Esophagus squamous epithelium (tissue), 5 donors: ENCODE measurements at regions not wholly inside any gene's neighbourhood (a gene's known extent, or its start where the extent isn't known, plus 50 kb on each side); places are given as distances from the start of the nearest gene placed in this dataset.

ENCODE experiments used
- DNase-seq: peaks from one replicate; lab custom pipeline; 2025; lab: John Stamatoyannopoulos, UW
- H3K27ac ChIP-seq, 4 donors: fragments of 200-600 bp; sonication (generic); one replicate each; pipeline ENCODE4 v1.5.1; 2016 to 2019; ENCODE audit warnings: mild to moderate bottlenecking in 1 of 4
- H3K27me3 ChIP-seq, 4 donors: fragments of 200-600 bp; sonication (generic); 1 replicate in 3 of 4; 2 replicates in 1 of 4; pipeline versions ENCODE4 v1.5.1 to v1.6.0; 2017 to 2021; ENCODE audit warnings: antibody characterized with exemption in 1 of 4
- H3K36me3 ChIP-seq, 3 donors: fragments of 200-600 bp; sonication (generic); one replicate each; pipeline ENCODE4 v1.5.1; 2016 to 2019
- H3K4me1 ChIP-seq, 3 donors: fragments of 200-600 bp; sonication (generic); one replicate each; pipeline ENCODE4 v1.5.1; 2017 to 2019
- H3K4me3 ChIP-seq, 4 donors: fragments of 200-600 bp; sonication (generic); 1 replicate in 3 of 4; 2 replicates in 1 of 4; pipeline ENCODE4 v1.5.1; 2016 to 2019; ENCODE audit warnings: mild to moderate bottlenecking in 2 of 4, moderate library complexity in 1 of 4
- H3K9me3 ChIP-seq, 3 donors: fragments of 200-600 bp; sonication (generic); one replicate each; pipeline ENCODE4 v1.5.1; 2016 to 2019
- CTCF ChIP-seq, 6 experiments: fragments of 450-650 bp in 4 of 6; fragments of 200-600 bp in 2 of 6; sonication (generic) in 2 of 6; IDR thresholded peaks; one replicate each; pipeline ENCODE4 v1.5.1; 2016 to 2019; ENCODE audit warnings: antibody characterized with exemption in 6 of 6, mild to moderate bottlenecking in 4 of 6, moderate library complexity in 4 of 6
- POLR2A ChIP-seq, 4 donors: fragments of 450-650 bp; IDR thresholded peaks; one replicate each; pipeline ENCODE4 v1.6.1; 2017; ENCODE audit warnings: antibody characterized with exemption in 4 of 4, mild to moderate bottlenecking in 4 of 4, moderate library complexity in 3 of 4
- WGBS, 2 donors: methylation state at CpG; one replicate each; pipeline ENCODE4 v1.1.5; 2018; 5-methylcytosine and 5-hydroxymethylcytosine counted together
- intact Hi-C: fragments of 100-400 bp; cut with DNase I; formaldehyde crosslinking; loops from one replicate; pipeline ENCODE4 v1.15.0; 2022
- donor health status: DM: yes; HTN: yes; CAD: no.

DNA sequence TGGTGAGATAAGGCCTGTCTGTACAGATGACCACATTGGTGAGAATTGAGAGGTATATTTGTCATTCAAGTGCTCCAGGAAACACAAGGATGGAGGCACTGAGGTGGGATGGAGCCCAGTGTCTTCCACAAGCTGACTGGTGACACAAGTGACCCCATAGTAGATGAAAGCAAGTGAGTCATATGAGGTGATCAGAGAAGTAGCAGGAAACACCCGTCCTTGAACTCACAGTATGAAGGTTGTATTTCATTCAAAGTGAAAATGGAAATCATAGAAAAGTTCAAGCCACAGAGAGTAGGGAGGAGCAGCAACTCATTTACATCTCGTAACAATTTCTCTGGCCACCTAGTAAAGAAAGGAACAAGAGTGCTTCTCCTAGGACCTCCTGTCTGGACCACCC is 609.8 kb downstream of the HS3ST4 start:
- Histone ChIP-seq H3K36me3 (no peaks in the 10 kb centered on the region), H3K9me3 (no peaks in the 10 kb centered on the region), H3K27me3 (no peaks in the 10 kb centered on the region), H3K4me3 (no peak overlapping the region), H3K4me1 (no peaks in the 10 kb centered on the region), H3K27ac (no peak overlapping the region)
- TF ChIP-seq POLR2A (IDR thresholded peaks at IDR 0.05), result no peak
- TF ChIP-seq CTCF (IDR thresholded peaks at IDR 0.05), result no peak
- 62 to 64% methylated on average over 2 of the region's 2 CpGs for WGBS, 2 donors
- intact Hi-C loops, result no loop called here
- DNase-seq, result no peak

- no peak overlapping the region for H3K4me3 ChIP-seq
- no peak overlapping the region for H3K27ac ChIP-seq
- H3K9me3 ChIP-seq, result no peaks in the 10 kb centered on the region
- intact Hi-C loops, result no loop called here
- no peaks in the 10 kb centered on the region for H3K36me3 ChIP-seq
- H3K27me3 ChIP-seq, result no peaks in the 10 kb centered on the region
- DNase-seq, result no peak
- 59 to 62% methylated on average over 12 of the region's 12 CpGs for WGBS, 2 donors
- no peaks in the 10 kb centered on the region for H3K4me1 ChIP-seq
- TF ChIP-seq CTCF (IDR thresholded peaks at IDR 0.05), result no peak
- TF ChIP-seq POLR2A (IDR thresholded peaks at IDR 0.05), result no peak
These were observed 625.1 kb downstream of the HS3ST4 start for GRCh38 chr16:26316683-26317464.

GRCh38 chr16:26317885-26318284 is 626.1 kb downstream of the HS3ST4 start:
- TF ChIP-seq CTCF (IDR thresholded peaks at IDR 0.05), result no peak
- TF ChIP-seq POLR2A (IDR thresholded peaks at IDR 0.05), result no peak
- intact Hi-C loops, result no loop called here
- H3K4me3 ChIP-seq, result no peak overlapping the region
- no peaks in the 10 kb centered on the region for H3K27me3 ChIP-seq
- no peaks in the 10 kb centered on the region for H3K4me1 ChIP-seq
- no peak for DNase-seq
- no peaks in the 10 kb centered on the region for H3K36me3 ChIP-seq
- no peak overlapping the region for H3K27ac ChIP-seq
- H3K9me3 ChIP-seq, result no peaks in the 10 kb centered on the region

DNA sequence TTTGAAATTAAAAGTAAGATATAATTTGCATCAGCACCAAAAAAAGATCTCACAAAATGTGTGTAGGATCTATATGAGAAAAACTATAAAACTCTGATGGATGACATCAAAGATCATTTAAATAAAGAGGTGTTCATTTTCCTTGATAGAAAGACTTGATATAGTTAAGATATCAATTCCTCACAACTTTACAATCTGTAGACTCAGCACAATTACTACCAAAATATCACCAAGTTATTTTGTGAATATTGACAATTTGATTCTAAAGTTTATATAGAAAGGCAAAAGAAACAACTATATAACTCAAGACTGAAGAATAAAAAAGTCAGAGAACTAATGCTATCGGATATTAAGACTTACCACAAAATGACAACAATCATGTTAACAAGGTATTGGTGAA is 638.9 kb downstream of the HS3ST4 start:
- DNase-seq, result no peak
- no peak overlapping the region for H3K4me3 ChIP-seq
- H3K4me1 ChIP-seq, result no peaks in the 10 kb centered on the region
- 78 to 92% methylated on average over 1 of the region's 1 CpG for WGBS, 2 donors
- TF ChIP-seq CTCF (IDR thresholded peaks at IDR 0.05), result no peak
- no peak for TF ChIP-seq POLR2A (IDR thresholded peaks at IDR 0.05)
- H3K27ac ChIP-seq, result no peak overlapping the region
- intact Hi-C loops, result no loop called here
- H3K27me3 ChIP-seq, result no peaks in the 10 kb centered on the region
- H3K9me3 ChIP-seq, result peaks cover 0 to 11% (median 0%) of the 10 kb centered on the region in 3 donors
- no peaks in the 10 kb centered on the region for H3K36me3 ChIP-seq

DNA sequence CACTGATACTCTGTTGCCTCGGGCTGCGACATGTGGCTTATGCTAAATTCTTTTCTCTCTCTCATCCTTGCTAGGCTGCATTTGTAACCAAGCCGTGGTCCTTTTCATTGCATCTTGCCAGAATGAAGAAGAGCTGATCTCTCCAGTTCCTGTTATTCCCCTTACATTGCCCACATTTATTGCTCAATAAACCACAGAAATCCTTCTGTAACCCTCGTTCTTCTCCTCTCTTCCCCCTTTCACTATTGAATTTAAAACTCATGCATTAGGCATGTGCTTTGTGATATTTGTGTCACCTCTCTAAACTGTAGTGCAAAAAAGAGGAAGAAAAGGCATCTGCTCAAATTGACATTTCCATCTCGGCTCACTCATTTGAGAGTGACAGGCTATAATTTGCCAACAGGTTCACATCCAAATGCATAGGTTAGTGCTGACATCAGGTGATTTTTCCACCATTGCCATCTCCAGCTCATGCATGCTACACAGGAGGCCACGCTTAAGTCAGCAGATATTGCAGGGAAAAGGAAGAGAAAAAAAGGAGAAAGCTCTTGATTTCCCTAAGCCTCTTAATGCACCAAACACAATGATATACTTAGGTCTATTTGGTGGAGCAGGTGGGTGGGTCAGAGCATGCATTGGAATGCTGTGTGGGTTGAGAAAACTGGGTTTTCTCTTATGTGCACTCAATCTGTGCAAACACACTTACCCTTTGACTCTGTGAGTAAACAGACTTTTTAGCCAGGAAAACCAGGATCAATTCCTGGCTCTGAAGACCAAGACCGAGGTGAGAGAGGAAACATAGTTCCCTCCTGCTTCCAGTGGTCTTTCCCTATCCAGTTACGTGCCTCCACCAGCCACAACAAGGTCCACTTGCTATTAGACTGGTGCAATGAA is 642.7 kb downstream of the HS3ST4 start:
- Histone ChIP-seq H3K4me1 (no peaks in the 10 kb centered on the region), H3K4me3 (no peak overlapping the region), H3K9me3 (peaks cover 0 to 1% (median 0%) of the 10 kb centered on the region in 3 donors), H3K27ac (no peak overlapping the region), H3K36me3 (no peaks in the 10 kb centered on the region), H3K27me3 (no peaks in the 10 kb centered on the region)
- 29 to 45% methylated on average over 8 of the region's 8 CpGs for WGBS, 2 donors
- TF ChIP-seq CTCF (IDR thresholded peaks at IDR 0.05), result no peak
- TF ChIP-seq POLR2A (IDR thresholded peaks at IDR 0.05), result no peak
- no peak for DNase-seq
- intact Hi-C loops, result no loop called here
